ENCODE measurements at regions not wholly inside any gene's neighbourhood (a gene's known extent, or its start where the extent isn't known, plus 50 kb on each side); places are given as distances from the start of the nearest gene placed in this dataset.

DNA sequence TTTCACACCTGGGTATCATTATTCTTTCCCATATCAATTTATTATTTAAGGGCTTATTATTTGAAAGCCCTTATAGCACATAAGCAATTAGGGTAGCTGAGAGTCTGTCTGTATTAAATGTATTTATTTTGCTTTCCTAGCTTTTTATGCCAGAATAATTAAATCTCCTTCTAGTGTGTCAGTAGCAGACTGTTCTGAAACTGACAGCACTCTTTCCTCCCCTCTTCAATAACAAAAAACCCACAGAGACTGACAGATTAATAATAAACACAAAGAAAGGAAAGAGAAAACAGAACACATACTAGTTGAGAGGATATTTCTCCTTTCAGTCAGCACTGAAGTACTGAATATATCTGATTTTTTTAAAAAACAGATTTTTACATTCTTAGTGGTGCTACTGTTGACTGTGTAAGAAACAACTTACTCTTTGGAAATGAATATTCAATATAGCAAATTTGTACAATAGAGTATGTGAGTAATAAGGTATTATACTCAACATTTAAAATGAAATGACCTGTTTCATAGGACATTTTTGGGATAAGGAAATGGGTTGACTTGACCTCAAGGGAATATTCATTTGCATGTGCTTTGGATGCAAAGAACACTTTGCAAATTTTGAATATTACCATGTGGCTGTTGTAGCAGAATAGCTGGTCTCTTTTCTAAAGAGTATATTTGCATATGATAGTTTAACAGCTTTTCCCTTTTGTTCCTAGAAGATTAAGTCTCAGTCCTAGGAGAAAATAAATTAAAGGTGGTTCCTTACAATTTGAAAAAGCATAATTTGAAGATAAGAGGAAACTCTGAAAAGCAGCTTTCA is 208.3 kb downstream of the SPATA31D1 start:
- TF ChIP-seq, protein P1, sequence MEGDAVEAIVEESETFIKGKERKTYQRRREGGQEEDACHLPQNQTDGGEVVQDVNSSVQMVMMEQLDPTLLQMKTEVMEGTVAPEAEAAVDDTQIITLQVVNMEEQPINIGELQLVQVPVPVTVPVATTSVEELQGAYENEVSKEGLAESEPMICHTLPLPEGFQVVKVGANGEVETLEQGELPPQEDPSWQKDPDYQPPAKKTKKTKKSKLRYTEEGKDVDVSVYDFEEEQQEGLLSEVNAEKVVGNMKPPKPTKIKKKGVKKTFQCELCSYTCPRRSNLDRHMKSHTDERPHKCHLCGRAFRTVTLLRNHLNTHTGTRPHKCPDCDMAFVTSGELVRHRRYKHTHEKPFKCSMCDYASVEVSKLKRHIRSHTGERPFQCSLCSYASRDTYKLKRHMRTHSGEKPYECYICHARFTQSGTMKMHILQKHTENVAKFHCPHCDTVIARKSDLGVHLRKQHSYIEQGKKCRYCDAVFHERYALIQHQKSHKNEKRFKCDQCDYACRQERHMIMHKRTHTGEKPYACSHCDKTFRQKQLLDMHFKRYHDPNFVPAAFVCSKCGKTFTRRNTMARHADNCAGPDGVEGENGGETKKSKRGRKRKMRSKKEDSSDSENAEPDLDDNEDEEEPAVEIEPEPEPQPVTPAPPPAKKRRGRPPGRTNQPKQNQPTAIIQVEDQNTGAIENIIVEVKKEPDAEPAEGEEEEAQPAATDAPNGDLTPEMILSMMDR (conservative IDR thresholded peaks at IDR 0.05): no peak
- H3K9ac ChIP-seq (ENCODE audit: extremely low read depth, low read length, poor library complexity, severe bottlenecking): no peak overlapping the region
- peaks cover 5% of the 10 kb centered on the region for H3K9me3 ChIP-seq (ENCODE audit: control insufficient read depth, low read length)
- H3K36me3 ChIP-seq (ENCODE audit: control insufficient read depth, insufficient read depth, low read length): no peaks in the 10 kb centered on the region
- no peaks in the 10 kb centered on the region for H3K27me3 ChIP-seq (ENCODE audit: control insufficient read depth, insufficient read depth, low read length, poor library complexity, severe bottlenecking)
- Mint-ChIP-seq H3K27me3 (ENCODE audit: insufficient read depth) (no peaks in the 10 kb centered on the region), H3K4me1 (peaks cover 6% of the 10 kb centered on the region), H3K36me3 (ENCODE audit: low read depth) (no peaks in the 10 kb centered on the region), H3K9me3 (peaks cover 10% of the 10 kb centered on the region), H3K4me3 (no peak overlapping the region), H3K27ac (no peak overlapping the region)
- H3K27ac ChIP-seq (ENCODE audit: low read depth, low read length): no peak overlapping the region
- no peak overlapping the region for H3K4me3 ChIP-seq (ENCODE audit: low read length)
- no peak for DNase-seq
- H3K4me1 ChIP-seq (ENCODE audit: control insufficient read depth, insufficient read depth, low read length): no peaks in the 10 kb centered on the region

DNA sequence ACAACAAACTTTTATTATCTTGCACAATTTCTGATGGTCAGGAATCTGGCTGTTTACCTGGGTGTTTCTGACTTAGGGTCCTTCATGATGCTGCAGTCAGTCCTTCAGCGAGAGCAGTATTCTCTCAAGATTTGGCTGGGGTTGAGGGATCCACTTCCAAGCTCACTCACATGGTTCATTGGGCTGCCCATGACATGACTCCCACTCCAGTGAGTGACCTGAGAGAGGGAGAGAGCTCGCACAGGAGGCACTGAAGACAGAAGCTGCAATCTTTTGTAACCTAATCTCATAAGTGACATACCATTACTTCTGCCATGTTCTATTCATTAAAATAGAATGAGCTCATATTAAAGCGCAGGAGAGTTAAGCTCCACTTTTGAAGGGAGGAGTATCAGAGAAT is 212.6 kb downstream of the SPATA31D1 start:
- 98% methylated on average over 3 of the region's 3 CpGs; no CpG with 5 or more reads in 1 of the 2 experiments for WGBS, 2 experiments (ENCODE audit: insufficient coverage in 1 of 2, insufficient read length in 1 of 2)
- DNase-seq: no peak
- H3K4me3 Mint-ChIP-seq: no peak overlapping the region
- no peaks in the 10 kb centered on the region for H3K9me3 ChIP-seq (ENCODE audit: control insufficient read depth, low read length)
- H3K36me3 Mint-ChIP-seq (ENCODE audit: low read depth): no peaks in the 10 kb centered on the region
- no peaks in the 10 kb centered on the region for H3K27me3 ChIP-seq (ENCODE audit: control insufficient read depth, insufficient read depth, low read length, poor library complexity, severe bottlenecking)
- H3K4me1 ChIP-seq (ENCODE audit: control insufficient read depth, insufficient read depth, low read length): no peaks in the 10 kb centered on the region
- no peaks in the 10 kb centered on the region for H3K36me3 ChIP-seq (ENCODE audit: control insufficient read depth, insufficient read depth, low read length)
- no peak overlapping the region for H3K4me3 ChIP-seq (ENCODE audit: low read length)
- H3K9ac ChIP-seq (ENCODE audit: extremely low read depth, low read length, poor library complexity, severe bottlenecking): no peak overlapping the region
- TF ChIP-seq, protein P1 (conservative IDR thresholded peaks at IDR 0.05): no peak
- H3K27ac Mint-ChIP-seq: no peak overlapping the region
- H3K4me1 Mint-ChIP-seq: peaks cover 6% of the 10 kb centered on the region
- H3K27ac ChIP-seq (ENCODE audit: low read depth, low read length): no peak overlapping the region
- H3K27me3 Mint-ChIP-seq (ENCODE audit: insufficient read depth): no peaks in the 10 kb centered on the region
- H3K9me3 Mint-ChIP-seq: no peaks in the 10 kb centered on the region

DNA sequence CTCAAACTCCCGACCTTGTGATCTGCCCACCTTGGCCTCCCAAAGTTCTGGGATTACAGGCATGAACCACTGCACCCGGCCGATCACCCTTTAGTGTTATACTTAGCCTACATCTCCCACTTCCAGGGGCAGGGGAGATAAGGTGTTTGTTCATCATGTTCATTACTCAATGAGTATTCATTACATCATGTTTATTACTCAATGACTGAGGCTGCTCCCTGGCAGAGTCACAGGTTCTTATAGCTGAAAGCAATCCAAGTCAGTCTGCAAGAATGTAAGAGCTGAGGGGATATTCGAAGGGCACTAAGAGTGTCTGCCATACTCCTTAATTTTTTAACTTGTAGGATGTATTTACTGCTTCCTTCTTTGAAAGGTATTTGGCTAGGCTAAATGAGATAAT is 214.2 kb downstream of the SPATA31D1 start:
- Histone ChIP-seq H3K27me3 (ENCODE audit: control insufficient read depth, insufficient read depth, low read length, poor library complexity, severe bottlenecking) (no peaks in the 10 kb centered on the region), H3K9me3 (ENCODE audit: control insufficient read depth, low read length) (no peaks in the 10 kb centered on the region), H3K36me3 (ENCODE audit: control insufficient read depth, insufficient read depth, low read length) (no peaks in the 10 kb centered on the region), H3K4me1 (ENCODE audit: control insufficient read depth, insufficient read depth, low read length) (no peaks in the 10 kb centered on the region), H3K9ac (ENCODE audit: extremely low read depth, low read length, poor library complexity, severe bottlenecking) (no peak overlapping the region), H3K4me3 (ENCODE audit: low read length) (no peak overlapping the region), H3K27ac (ENCODE audit: low read depth, low read length) (no peak overlapping the region)
- TF ChIP-seq, protein P1 (conservative IDR thresholded peaks at IDR 0.05): no peak
- Mint-ChIP-seq H3K9me3 (no peaks in the 10 kb centered on the region), H3K27me3 (ENCODE audit: insufficient read depth) (no peaks in the 10 kb centered on the region), H3K36me3 (ENCODE audit: low read depth) (no peaks in the 10 kb centered on the region), H3K4me3 (no peak overlapping the region), H3K27ac (no peak overlapping the region), H3K4me1 (no peaks in the 10 kb centered on the region)
- 91 to 100% methylated on average over 1 to 4 of the region's 4 CpGs for WGBS, 2 experiments (ENCODE audit: insufficient coverage in 1 of 2, insufficient read length in 1 of 2)
- DNase-seq: no peak
